Stimulated activated CD4-positive, alpha-beta T cell treated with anti-CD3 and anti-CD28 coated beads, Interleukin-4, amount 100 ng/mL, for 24 hours (primary cell): ENCODE measurements at regions not wholly inside any gene's neighbourhood (a gene's known extent, or its start where the extent isn't known, plus 50 kb on each side); places are given as distances from the start of the nearest gene placed in this dataset.

ENCODE experiments used
- DNase-seq: peaks from one replicate; pipeline ENCODE4 v3.0.0-alpha.2; 2020

DNA sequence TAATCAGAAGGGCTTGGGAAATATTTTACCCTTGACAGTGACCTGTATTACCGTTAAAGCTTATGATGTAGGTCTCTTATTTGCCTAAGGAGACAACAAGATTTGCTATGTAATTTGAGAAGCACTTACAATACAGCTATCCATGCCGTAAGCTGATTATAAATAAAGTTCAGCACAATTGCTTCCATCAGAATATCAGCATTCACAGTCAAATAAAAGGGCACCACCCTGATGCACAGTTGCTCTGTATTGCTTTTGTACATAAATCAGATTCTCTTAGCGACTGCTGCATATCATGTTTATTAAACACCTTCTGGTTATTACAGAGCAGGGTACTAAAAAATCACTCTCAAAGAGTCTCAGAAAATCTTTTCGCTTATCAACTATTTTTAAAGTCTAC, 67.3 kb upstream of the VRK1 start:
- no peak for DNase-seq

DNA sequence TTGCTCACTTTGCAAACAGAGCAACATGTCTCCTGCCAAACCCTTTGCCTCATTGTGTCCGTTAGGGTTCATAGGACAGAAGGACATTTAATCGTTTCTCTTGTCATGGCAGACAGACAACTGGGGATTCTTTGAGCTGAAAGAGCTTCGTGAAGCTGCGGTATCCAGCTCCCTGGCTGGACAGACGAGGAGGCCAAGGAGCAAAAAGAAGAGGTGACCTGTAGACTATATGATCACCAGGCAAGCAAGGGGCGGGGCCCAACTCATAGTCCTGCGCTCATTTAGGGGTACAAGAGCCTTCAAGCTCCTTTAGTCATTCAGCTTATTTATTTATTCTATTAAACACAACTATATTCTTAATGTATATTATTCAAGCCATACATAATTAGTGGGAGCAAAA, 66.8 kb upstream of the VRK1 start:
- DNase-seq, result no peak

DNA sequence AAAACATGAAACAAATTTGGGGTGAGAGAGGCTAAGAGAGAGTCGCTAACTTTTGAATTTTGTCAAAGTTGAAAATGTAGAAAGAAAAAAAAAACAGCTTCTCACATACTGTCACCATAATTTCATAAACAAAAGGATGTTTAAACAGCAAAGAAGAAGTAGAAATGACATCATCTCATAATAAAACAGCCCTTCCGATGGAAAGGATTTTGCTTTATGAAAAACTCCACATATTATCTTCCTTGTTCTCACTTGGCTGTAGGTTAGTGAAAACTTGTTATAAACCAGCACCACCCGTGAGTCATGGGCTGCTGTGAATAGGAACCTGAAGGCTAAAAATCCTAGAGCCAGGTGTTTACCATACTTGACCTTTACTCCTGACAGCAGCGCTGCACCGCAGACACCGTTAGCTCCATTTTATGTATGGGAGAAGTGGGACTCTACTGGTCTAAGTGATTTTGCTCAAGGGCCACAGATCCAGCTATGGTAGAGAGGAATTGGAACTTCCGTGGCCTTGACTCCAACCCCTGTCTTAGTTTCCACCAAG, 63.0 kb upstream of the VRK1 start:
- DNase-seq, result no peak

DNA sequence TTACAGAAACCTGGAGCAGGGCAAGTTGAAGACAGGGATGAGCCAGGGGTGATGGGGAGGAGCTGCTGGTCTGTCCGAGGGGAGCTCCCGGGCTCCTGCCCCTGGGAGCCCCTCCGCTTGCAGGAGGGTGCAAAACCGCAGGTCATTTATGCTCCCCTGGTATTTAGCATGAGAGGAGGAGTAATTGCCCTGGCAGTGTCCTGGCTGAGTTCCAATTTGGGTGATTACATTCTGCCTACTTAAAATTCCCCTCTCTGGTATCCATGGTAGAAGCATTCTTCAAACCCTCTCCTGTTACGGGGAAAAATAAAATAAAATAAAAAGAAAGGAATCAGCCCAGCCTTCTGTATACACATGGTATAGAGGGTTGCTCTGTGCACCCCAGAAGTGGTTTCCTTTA, 61.7 kb upstream of the VRK1 start:
- no peak for DNase-seq

DNA sequence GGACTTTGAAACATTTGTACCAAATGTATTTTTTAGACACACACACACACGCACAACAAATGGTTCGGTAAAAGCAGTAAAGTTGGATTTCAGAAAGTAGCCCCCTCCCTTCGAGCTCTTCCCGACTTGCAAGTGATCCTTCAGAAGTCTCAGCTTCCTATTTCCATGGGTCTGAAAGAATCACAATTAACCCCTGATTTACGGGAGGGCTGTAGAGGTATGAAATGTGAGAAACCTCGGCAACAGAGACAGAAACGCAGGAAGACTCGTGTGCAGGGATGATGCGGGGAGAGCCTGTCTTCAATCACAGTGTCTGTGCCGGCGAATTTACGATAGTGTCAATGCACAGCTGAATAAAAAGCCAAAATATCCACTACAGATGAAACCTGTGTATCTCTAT, 60.7 kb upstream of the VRK1 start:
- no peak for DNase-seq

DNA sequence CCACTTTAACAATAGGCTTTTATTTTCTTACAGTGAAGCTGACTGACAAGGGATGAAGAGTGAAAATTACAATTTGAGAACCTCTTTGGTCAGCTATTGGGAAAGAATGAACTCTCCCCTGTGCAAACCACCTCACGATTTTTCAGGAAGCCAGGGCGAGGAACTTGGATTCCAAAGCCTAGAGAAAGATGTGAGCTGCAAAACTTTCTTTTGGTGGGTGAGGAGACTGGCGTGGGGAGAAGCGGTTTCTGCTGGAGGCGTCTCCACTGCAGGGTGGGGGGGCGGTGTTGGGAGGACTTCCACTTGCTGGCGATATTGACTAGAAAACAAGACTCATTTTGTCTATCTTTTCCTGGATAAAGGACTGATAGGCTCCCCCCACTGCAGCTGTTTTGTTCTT, 59.3 kb upstream of the VRK1 start:
- DNase-seq, result no peak

DNA sequence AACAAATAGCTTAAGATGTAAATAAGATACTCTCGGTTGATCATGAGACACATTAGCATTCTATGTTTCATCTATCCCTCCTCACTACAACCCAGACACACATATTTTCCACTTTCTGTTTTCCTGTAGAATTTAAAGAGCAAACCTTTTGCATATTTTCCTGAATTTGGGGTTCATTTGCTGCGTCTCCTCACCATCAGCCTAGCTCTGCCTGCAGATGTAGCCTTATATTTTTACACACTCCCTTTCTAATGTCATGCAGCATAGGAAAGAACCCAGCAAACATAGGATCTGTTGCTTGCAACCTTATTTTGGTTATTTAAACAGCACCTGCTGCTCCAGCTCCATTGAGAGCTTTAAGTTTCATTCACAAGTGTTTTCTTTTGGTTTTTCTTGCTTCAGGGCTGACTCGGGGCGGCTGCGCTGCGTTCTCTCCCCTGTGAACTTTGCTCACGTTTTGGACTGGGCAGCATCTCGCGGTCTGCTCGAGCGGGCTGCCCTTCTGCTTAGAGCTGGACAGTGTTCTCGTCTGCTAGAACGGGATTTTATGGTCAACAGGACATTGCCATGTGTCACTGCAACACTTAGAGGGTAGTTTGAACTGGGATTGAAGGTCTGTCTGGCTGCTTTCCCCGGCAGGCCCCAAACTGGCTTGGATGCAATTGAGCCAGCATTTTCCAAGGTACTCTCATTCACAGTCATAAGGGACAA, 57.8 kb upstream of the VRK1 start:
- DNase-seq, result no peak

DNA sequence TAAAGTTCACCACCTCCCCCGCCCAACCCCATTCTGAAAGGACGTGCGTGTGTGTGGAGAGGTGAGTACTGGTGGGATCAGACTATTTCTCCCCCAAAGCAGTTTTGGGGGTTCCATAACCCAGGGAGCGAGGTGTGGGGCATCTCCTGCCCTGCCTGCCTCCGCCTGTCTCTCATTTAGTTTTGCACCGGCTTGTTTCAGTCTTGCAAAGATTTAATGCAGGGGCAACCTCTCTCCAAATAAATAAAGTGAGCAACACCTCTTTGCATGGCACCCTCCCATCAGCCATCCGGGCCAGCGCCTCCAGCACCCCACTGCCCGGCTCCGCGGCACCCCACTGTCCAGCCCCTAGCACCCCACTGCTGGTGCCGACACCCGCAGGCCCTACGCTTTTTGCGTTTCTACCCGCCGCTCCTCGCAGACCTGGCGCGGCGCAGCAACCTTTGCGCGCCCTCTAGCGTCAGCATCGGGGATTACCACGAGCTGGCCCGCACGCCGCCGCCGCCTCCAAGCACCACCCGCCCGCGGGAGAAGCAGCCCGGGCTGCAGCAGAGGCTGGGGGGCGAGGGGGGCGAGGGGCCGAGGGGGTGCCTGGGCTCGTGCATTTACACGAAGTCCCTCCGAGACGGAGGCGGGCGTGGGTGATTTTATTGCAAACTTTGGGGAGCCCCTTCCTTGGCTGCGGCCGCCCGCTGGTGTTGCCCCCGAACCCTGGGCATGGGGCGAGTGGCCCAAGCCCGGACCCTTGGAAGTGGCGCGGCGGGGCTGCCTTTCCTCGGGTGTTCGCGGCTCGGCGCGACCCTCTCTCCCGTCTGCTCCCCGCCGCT, 55.8 kb upstream of the VRK1 start:
- DNase-seq, result peak; percentile 74

DNA sequence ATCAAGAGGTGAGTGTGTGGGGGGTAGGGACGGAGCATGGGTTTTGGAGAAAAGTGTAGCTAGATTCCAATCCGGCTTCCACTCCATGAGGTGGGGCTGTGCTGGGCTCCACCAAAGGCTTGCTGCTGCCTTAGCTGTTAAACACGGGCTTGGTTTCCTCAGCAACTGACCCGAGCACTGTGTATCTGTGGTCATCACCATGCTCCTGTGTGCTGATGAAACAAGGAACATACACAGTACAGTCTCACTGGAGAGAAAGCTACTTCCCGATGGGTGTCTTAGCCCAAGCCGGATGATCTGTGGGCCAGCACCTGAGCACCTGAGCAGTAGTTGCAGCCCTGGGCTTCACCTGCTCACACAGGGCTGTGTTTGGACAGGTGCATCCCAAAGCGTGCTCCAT, 52.9 kb upstream of the VRK1 start:
- DNase-seq, result no peak

DNA sequence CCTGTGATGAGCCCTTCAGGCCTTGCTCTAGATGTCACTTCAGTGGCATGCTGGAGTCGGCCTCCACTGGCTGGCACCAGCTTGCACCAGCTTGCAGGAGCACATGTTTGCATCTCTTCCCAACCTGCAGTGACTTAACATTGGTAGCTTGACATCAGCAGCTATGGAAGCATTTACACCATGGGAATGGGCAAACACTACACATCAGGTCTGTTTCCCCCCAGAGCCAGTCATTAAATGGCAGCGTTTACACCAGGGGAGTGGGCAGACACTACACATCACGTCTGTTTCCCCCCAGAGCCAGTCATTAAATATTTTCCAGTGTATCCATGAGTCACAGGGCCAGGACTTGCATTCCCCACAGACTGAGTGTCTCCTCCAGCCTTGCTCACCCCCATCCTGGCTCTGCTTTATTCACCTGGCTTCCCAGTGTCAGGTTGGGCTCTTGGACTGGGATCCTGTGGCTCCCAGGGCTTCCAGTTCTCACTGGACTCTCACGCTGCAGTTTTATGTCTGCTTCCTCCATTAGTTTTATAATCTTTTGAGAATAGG, 51.6 kb upstream of the VRK1 start:
- DNase-seq, result no peak

DNA sequence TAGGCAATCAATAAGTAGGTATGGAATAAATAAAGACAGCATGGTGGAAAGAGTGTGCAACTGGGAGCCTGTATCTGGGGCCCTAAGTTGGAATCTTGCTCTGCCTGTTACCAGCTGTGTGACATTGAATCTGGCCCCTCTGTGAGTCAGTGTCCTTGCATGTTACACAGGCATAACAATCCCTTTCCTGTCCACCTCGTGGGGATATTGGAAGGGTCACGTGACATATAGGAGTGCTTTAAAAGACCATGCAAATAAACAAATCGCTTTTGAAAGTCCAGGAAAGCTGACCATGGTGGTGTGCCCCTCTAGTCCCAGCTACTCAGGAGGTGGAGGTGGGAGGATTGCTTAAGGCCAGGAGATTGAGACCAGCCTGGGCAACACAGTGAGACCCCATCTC, 51.1 kb upstream of the VRK1 start:
- DNase-seq, result no peak

DNA sequence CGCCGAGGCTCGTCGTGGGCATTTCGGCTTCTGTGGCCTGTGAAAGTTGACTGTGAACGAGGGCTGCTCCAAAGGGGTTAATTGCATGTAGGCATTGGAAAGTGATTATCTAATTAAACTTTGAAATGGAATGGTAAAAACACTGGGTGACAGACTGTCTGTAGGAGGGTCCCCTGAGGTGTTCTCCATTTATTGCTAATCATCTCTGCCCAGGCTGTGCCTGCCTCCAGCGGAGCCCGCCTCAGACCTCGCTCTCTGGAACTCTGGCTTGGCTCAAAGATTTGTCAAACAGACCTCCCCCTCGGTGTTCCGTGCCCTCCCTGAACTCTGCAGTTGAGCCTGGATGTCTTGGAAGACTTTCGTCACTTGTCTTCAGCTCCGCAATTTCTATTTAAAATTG, 50.2 kb upstream of the VRK1 start:
- DNase-seq, result no peak
